GM19043 (cell line): ENCODE measurements at regions not wholly inside any gene's neighbourhood (a gene's known extent, or its start where the extent isn't known, plus 50 kb on each side); places are given as distances from the start of the nearest gene placed in this dataset.

Experiments
- ATAC-seq: cut with Tn5 transposase; IDR thresholded peaks from one replicate; pipeline ENCODE4 v1.9.1; 2021; ENCODE audit warnings: low read depth; ENCODE audit not compliant: unreplicated experiment

GRCh38 chr9:20065046-20065445 is 276.2 kb upstream of the SLC24A2 start:
- ATAC-seq: no peak

GRCh38 chr9:20054734-20055133 is 265.9 kb upstream of the SLC24A2 start:
- no peak for ATAC-seq

- ATAC-seq: no peak
Observed at GRCh38 chr9:20048985-20049384, 260.1 kb upstream of the SLC24A2 start.

GRCh38 chr9:20048437-20048836 is 259.6 kb upstream of the SLC24A2 start:
- no peak for ATAC-seq

- ATAC-seq: no peak
Observed at GRCh38 chr9:20044686-20045085, 255.8 kb upstream of the SLC24A2 start.

- peak; percentile 33 for ATAC-seq
Observed at GRCh38 chr9:20043461-20043860, 254.6 kb upstream of the SLC24A2 start.

- peak; percentile 62 for ATAC-seq
Observed at GRCh38 chr9:20043035-20043434, 254.2 kb upstream of the SLC24A2 start.

GRCh38 chr9:20042128-20042711 is 253.4 kb upstream of the SLC24A2 start:
- no peak for ATAC-seq

GRCh38 chr9:20041697-20042081 is 252.9 kb upstream of the SLC24A2 start:
- ATAC-seq: no peak

GRCh38 chr9:20040991-20041696 is 252.3 kb upstream of the SLC24A2 start:
- no peak for ATAC-seq

GRCh38 chr9:20037699-20038098 is 248.9 kb upstream of the SLC24A2 start:
- ATAC-seq: no peak

- ATAC-seq: no peak
Observed at GRCh38 chr9:20033511-20033910, 244.7 kb upstream of the SLC24A2 start.

- no peak for ATAC-seq
Observed at GRCh38 chr9:20032413-20033006, 243.7 kb upstream of the SLC24A2 start.

- no peak for ATAC-seq
Observed at GRCh38 chr9:20031836-20032235, 243.0 kb upstream of the SLC24A2 start.

GRCh38 chr9:20030671-20031070 is 241.8 kb upstream of the SLC24A2 start:
- ATAC-seq: no peak

GRCh38 chr9:20030221-20030620 is 241.4 kb upstream of the SLC24A2 start:
- no peak for ATAC-seq

- no peak for ATAC-seq
Observed at GRCh38 chr9:20028849-20029231, 240.0 kb upstream of the SLC24A2 start.

- no peak for ATAC-seq
Observed at GRCh38 chr9:20028192-20028848, 239.5 kb upstream of the SLC24A2 start.

- no peak for ATAC-seq
Observed at GRCh38 chr9:20023961-20024571, 235.2 kb upstream of the SLC24A2 start.

- no peak for ATAC-seq
Observed at GRCh38 chr9:20023210-20023905, 234.5 kb upstream of the SLC24A2 start.

- ATAC-seq: no peak
Observed at GRCh38 chr9:20022410-20022809, 233.6 kb upstream of the SLC24A2 start.
